MG63 (cell line): ENCODE measurements at regions not wholly inside any gene's neighbourhood (a gene's known extent, or its start where the extent isn't known, plus 50 kb on each side); places are given as distances from the start of the nearest gene placed in this dataset.
A peak's percentile ranks its signal among the peaks of the same experiment; 100 is the strongest.
"Not testable (repeated sequence)": the region's sequence is repeated elsewhere in the genome, so short reads cannot be mapped to it uniquely, and the experiment has no call there.

ENCODE experiments used
- DNase-seq: peaks from one replicate; pipeline ENCODE4 v3.0.0-alpha.2; 2020
- H3K27me3 ChIP-seq: fragments of 250-450 bp; sonication (Bioruptor Pico); 2 replicates; pipeline ENCODE4 v1.5.1; 2020; ENCODE audit warnings: mild to moderate bottlenecking, moderate library complexity
- H3K36me3 ChIP-seq: fragments of 250-450 bp; sonication (Bioruptor Pico); 2 replicates; pipeline ENCODE4 v1.5.1; 2020; ENCODE audit warnings: mild to moderate bottlenecking, moderate library complexity
- H3K4me3 ChIP-seq: fragments of 250-450 bp; sonication (Bioruptor Pico); 2 replicates; pipeline ENCODE4 v1.5.1; 2020; ENCODE audit warnings: mild to moderate bottlenecking, moderate library complexity
- H3K9me3 ChIP-seq: fragments of 250-450 bp; sonication (Bioruptor Pico); 2 replicates; pipeline ENCODE4 v1.5.1; 2020; ENCODE audit warnings: mild to moderate bottlenecking, moderate library complexity

DNA sequence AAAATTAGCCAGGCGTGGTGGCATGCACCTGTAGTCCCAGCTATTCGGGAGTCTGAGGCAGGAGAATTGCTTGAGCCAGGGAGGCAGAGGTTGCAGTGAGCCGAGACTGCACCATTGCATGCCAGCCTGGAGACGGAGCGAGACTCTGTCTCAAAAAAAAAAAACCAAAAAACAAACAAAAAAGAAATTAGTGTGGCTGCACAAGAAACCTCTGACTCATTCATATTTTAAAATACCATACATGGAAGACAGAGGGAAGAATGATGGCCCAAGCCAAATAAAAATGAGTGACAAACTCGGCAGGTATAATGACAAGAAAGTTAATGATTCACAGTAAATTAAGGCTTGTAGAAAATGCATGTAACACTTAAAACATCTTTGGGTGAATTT, 875.8 kb downstream of the EPHA4 start:
- no peak for DNase-seq
- Histone ChIP-seq H3K9me3 (peaks cover 5% of the 10 kb centered on the region), H3K27me3 (no peaks in the 10 kb centered on the region), H3K4me3 (no peak overlapping the region), H3K36me3 (no peaks in the 10 kb centered on the region)

GRCh38 chr2:220697011-220697410, 875.1 kb downstream of the EPHA4 start:
- DNase-seq = no peak
- no peak overlapping the region for H3K4me3 ChIP-seq
- no peaks in the 10 kb centered on the region for H3K36me3 ChIP-seq
- H3K27me3 ChIP-seq = no peaks in the 10 kb centered on the region
- peaks cover 6% of the 10 kb centered on the region for H3K9me3 ChIP-seq

DNA sequence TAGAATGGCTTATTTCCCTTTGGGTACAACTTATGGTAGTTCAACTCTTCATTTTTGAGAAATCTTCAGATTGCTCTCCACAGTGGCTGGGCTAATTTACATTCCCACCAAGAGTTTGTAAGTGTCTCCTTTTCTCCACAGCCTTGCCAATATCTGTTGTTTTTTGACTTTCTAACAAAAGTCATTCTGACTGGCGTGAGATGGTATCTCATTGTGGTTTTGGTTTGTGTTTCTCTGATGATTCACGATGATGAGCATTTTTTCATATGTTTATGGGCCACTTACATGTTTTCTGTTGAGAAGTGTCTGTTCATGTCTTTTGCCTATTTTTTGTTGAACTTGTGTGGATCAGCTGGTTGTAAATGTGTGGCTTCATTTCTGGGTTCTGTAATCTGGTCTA, 871.0 kb downstream of the EPHA4 start:
- no peaks in the 10 kb centered on the region for H3K36me3 ChIP-seq
- H3K27me3 ChIP-seq = no peaks in the 10 kb centered on the region
- H3K4me3 ChIP-seq = no peak overlapping the region
- H3K9me3 ChIP-seq = peaks cover 6% of the 10 kb centered on the region
- no peak for DNase-seq

DNA sequence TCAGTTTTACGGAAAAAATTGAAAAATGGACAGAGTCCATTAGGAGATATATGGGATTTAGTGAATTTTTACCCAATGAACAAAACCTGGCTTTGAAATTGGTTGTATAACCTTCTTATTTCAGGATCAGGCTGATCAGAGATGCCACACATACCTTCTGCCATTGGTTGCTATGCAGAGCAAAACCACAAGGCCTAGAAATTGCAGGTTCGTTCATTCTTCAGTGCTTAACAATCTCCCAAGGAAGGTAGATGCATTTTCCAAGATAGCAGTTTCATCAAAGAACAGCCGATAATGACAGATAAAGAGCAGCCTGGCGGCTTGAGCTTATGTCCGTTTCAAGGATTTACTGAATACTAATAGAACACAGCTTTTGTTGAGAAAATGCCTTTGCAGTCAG, 868.8 kb downstream of the EPHA4 start:
- no peak for DNase-seq
- H3K36me3 ChIP-seq = no peaks in the 10 kb centered on the region

GRCh38 chr2:220704081-220704480, 868.0 kb downstream of the EPHA4 start:
- Histone ChIP-seq H3K9me3 (peaks cover 6% of the 10 kb centered on the region), H3K36me3 (no peaks in the 10 kb centered on the region), H3K4me3 (no peak overlapping the region), H3K27me3 (no peaks in the 10 kb centered on the region)
- DNase-seq = no peak

More for the DNA sequence above, 868.8 kb downstream of the EPHA4 start:
- peaks cover 6% of the 10 kb centered on the region for H3K9me3 ChIP-seq
- no peak overlapping the region for H3K4me3 ChIP-seq
- no peaks in the 10 kb centered on the region for H3K27me3 ChIP-seq

DNA sequence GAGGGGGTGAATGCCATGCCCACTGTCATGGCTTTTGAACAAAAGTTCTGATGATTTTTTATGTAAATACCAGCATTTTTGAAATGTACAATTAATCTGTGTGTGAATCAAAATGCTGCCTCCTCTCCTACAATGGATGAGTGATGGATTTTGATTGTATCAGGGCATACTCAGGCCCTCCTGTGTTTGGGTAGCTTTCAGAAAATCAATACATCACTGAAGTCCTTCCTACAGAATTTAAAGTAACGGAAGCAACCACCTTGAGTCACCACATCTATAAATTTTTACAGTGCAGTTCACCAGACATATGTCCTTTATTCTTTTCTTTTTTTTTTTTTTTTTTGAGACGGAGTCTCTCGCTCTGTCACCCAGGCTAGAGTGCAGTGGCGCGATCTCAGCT, 867.3 kb downstream of the EPHA4 start:
- DNase-seq = no peak
- Histone ChIP-seq H3K4me3 (no peak overlapping the region), H3K36me3 (no peaks in the 10 kb centered on the region), H3K9me3 (peaks cover 6% of the 10 kb centered on the region), H3K27me3 (no peaks in the 10 kb centered on the region)

- no peak overlapping the region for H3K4me3 ChIP-seq
- H3K36me3 ChIP-seq = no peaks in the 10 kb centered on the region
- H3K9me3 ChIP-seq = peaks cover 4% of the 10 kb centered on the region
- DNase-seq = no peak
- no peaks in the 10 kb centered on the region for H3K27me3 ChIP-seq
Observed at GRCh38 chr2:220705678-220706077, 866.4 kb downstream of the EPHA4 start.

DNA sequence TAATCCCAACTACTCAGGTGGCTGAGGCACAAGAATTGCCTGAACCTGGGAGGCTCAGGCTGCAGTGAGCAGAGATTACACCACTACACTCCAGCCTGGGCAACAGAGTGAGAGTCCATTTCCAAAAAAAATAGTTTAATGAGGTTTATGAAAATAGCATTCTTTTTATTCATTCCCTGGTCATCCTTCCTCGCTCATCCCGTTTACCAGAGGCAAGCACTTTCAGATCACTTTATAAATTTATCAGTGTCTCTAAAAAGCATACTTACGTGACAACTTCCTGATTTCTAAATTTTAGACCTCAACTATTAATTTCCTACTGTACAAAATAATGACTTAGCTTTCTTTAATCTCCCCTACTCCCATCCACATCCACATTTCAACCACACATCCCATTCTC, 864.8 kb downstream of the EPHA4 start:
- Histone ChIP-seq H3K27me3 (no peaks in the 10 kb centered on the region), H3K9me3 (peaks cover 2% of the 10 kb centered on the region), H3K36me3 (no peaks in the 10 kb centered on the region), H3K4me3 (no peak overlapping the region)
- DNase-seq = peak; percentile 7

- no peak overlapping the region for H3K4me3 ChIP-seq
- H3K9me3 ChIP-seq = peaks cover 2% of the 10 kb centered on the region
- H3K36me3 ChIP-seq = no peaks in the 10 kb centered on the region
- peak; percentile 84 for DNase-seq
- no peaks in the 10 kb centered on the region for H3K27me3 ChIP-seq
Observed at GRCh38 chr2:220708366-220708765, 863.7 kb downstream of the EPHA4 start.

DNA sequence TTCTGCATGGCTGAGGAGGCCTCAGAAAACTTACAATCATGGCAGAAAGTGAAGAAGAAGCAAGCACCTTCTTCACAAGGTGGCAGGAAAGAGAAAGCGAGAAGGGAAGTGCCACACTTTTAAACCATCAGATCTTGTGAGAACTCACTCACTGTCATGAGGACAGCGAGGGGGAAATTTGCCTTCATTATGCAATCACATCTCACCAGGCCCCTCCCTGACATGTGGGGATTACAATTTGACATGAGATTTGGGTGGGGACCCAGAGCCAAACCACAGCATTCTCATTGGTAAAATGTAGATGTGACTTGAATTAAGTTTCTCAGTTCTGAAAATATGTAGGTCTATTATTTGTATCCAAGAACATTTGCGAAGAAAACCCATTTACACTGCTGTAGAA, 854.8 kb downstream of the EPHA4 start:
- H3K4me3 ChIP-seq = no peak overlapping the region
- no peaks in the 10 kb centered on the region for H3K27me3 ChIP-seq
- DNase-seq = no peak
- no peaks in the 10 kb centered on the region for H3K36me3 ChIP-seq
- H3K9me3 ChIP-seq = peaks cover 2% of the 10 kb centered on the region; the same call in 1 of the 2 replicates

DNA sequence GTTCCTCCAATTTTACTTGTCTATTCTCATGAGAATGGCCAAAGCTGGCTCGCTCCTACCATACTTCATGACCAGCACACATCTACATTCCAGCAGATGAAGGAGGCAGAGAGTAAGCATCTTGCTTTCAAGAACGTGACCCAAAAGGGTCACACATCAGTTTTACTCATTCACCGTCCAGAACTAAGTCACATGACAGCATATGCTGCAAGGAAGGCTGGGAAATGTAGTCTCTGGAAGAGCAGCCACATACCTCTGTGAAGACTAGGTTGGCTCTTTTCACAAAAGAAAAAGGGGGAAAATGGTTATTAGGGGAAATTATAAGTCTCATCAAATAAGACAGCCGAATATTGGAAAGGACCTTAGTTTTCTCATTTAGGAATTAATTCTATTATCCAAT, 835.3 kb downstream of the EPHA4 start:
- Histone ChIP-seq H3K4me3 (no peak overlapping the region), H3K36me3 (no peaks in the 10 kb centered on the region), H3K27me3 (no peaks in the 10 kb centered on the region), H3K9me3 (no peaks in the 10 kb centered on the region)
- no peak for DNase-seq

DNA sequence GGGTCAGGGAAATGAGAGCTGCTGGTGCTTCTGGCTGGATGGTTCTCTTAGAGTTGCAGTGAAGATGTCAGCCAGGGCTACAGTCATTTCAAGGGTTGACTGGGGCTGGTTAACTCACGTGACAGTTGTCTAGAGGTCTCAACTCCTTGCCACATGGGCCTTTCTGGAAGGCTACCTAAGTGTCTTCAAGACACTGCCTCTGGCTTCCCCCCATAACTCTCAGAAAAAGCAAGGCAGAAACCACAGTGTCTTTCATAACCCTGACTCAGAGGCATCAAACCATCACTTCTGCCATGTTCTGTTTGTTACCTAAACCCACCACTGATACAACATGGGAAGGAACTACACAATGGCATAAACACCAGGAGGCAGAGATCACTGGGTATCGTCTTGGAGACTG, 828.9 kb downstream of the EPHA4 start:
- DNase-seq = no peak
- no peaks in the 10 kb centered on the region for H3K27me3 ChIP-seq
- H3K36me3 ChIP-seq = no peaks in the 10 kb centered on the region
- H3K9me3 ChIP-seq = no peaks in the 10 kb centered on the region
- no peak overlapping the region for H3K4me3 ChIP-seq

DNA sequence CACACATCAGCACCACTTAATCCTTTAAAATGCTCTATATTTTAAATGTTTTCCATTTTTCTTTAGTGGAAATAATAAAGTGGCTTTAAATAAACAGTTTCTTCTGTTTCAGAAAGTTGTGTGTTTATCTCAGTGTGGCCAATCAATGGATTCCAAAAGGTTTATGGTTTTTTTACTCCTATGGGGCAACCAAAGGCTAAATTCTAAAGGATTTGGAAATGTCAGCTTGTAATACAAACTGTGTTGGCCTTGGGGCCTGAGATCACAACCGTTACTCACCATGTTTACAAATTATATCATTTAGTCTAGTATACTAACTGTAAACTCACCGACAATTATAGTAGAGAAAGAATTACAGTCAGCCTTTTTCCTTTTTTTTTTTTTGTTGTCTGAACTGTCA, 827.2 kb downstream of the EPHA4 start:
- Histone ChIP-seq H3K9me3 (no peaks in the 10 kb centered on the region), H3K27me3 (no peaks in the 10 kb centered on the region), H3K4me3 (no peak overlapping the region), H3K36me3 (no peaks in the 10 kb centered on the region)
- peak; percentile 13 for DNase-seq

DNA sequence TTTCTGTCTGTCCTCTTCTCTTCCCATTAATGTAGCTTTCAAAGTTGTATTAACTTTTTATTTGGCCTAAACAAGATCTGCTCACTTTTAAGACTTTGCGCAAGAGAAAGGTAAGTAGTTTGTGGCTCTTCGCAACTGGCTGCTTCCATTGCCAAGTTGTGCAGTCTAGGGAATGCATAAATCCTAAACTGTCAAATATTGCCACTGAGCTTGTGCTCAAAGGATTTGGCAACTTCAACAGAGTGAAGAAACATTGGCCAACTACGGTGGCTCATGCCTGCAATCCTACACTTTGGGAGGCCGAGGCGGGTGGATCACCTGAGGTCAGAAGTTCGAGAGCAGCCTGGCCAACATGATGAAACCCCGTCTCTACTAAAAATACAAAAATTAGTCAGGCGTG, 826.4 kb downstream of the EPHA4 start:
- H3K4me3 ChIP-seq = no peak overlapping the region
- no peaks in the 10 kb centered on the region for H3K36me3 ChIP-seq
- H3K27me3 ChIP-seq = no peaks in the 10 kb centered on the region
- no peaks in the 10 kb centered on the region for H3K9me3 ChIP-seq
- no peak for DNase-seq

- H3K4me3 ChIP-seq = no peak overlapping the region
- no peaks in the 10 kb centered on the region for H3K9me3 ChIP-seq
- no peak for DNase-seq
- H3K27me3 ChIP-seq = no peaks in the 10 kb centered on the region
- no peaks in the 10 kb centered on the region for H3K36me3 ChIP-seq
Observed at GRCh38 chr2:220747736-220748135, 824.4 kb downstream of the EPHA4 start.

GRCh38 chr2:220748875-220749479, 823.1 kb downstream of the EPHA4 start:
- no peak for DNase-seq
- Histone ChIP-seq H3K4me3 (no peak overlapping the region), H3K9me3 (no peaks in the 10 kb centered on the region), H3K36me3 (no peaks in the 10 kb centered on the region), H3K27me3 (no peaks in the 10 kb centered on the region)

DNA sequence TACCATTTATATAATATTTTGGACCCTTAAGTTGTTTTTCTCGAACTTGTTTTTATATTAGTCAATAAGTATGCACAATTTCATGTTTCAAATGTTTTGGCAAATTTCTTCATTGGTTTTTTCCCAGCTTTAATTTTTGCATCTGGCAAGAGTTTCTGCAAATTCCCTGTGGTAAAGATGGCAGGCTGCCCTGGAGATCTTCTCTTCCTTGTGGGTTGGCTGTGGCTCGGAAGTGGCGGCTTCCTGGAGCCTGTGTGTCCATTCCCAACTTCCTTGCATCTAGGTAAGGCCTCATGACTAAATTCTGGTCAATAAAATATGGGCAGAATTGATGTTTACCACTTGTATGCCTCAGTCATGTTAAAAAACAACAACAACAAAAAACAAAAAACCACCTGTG, 818.6 kb downstream of the EPHA4 start:
- Histone ChIP-seq H3K4me3 (no peak overlapping the region), H3K36me3 (no peaks in the 10 kb centered on the region), H3K9me3 (no peaks in the 10 kb centered on the region), H3K27me3 (no peaks in the 10 kb centered on the region)
- peak; percentile 37 for DNase-seq

GRCh38 chr2:220756653-220757052, 815.5 kb downstream of the EPHA4 start:
- Histone ChIP-seq H3K9me3 (no peaks in the 10 kb centered on the region), H3K27me3 (no peaks in the 10 kb centered on the region), H3K4me3 (no peak overlapping the region), H3K36me3 (no peaks in the 10 kb centered on the region)
- no peak for DNase-seq

GRCh38 chr2:220758376-220758775, 813.7 kb downstream of the EPHA4 start:
- not testable (repeated sequence) for DNase-seq, H3K36me3 ChIP-seq, H3K9me3 ChIP-seq

More at GRCh38 chr2:220758376-220758775, 813.7 kb downstream of the EPHA4 start:
- H3K4me3 ChIP-seq, H3K27me3 ChIP-seq: not testable (repeated sequence)
